ENCODE measurements at regions not wholly inside any gene's neighbourhood (a gene's known extent, or its start where the extent isn't known, plus 50 kb on each side); places are given as distances from the start of the nearest gene placed in this dataset.
A peak's percentile ranks its signal among the peaks of the same experiment; 100 is the strongest.

DNA sequence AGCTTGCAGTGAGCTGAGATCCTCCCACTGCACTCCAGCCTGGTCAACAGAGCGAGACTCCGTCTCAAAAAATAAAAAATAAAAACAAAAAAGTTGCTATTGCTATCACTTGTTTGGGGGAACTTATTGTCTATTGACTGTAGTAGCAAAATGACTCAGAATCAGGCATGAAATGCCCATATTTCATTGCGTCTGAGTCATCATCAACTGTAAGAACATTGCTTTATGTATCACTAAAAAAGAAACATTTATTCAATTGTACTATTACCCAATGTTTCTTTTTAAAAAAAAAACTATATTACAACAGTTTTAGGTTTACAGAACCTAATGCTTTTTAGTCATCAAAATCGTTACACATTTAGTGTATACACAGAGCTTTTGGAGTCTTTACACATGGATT lies 91.0 kb upstream of the FMN2 start:
- DNase-seq = peak; percentile 76

DNA sequence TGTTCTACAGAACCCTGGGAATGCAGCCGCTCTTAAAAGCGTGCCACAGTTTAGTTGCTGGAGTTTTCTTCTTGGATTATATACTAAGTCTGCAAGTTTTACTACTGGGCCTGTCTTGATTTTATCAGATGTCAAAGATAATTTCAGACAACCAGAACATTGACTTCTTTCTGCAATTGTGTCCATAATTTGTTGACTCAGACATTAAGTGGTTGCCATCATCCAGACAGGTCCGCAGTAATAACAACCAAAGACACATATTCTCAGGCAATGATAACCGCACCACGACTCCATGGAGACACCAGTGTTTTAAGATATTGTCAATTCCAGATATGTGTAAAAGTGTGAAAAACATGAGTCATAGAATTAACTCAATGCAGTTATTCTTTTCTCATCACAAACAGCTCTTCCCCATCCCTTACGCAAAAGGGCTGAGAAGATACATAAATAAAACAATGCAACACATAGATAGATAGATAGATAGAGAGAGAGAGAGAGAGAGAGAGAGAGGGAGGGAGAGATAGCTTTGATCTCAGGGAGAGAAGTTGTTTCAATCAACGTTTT lies 90.4 kb upstream of the FMN2 start:
- DNase-seq = no peak

DNA sequence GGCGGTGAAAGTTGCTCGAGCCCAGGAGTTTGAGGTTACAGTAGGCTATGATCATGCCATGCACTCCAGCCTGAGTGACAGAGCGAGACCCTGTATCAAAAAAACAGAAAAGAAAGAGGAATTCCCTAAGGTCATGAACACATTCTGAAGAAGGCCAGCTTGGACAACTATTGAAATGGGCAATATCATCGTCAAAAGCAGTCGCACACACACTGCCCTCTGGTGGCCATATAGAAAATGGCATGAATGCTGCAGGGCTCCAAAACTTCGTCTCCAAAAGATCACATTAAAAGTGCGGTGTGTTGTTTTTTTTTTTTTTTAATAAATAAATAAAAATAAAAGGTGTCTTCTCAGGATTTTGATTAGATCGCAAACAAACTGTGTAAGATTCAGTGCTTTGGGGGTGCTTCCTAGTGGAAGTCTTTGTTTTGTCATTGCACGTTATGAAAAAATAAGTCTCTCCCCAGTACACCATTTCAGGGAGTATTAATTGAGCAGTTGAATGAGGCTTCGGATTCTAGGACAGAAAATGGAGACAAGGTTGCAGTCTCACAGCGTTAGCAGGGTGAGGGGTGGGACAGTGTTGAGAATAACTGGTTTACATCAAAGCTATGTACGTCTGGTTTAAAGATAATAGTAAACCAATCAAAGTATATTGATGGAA lies 87.5 kb upstream of the FMN2 start:
- peak; percentile 18 for DNase-seq

DNA sequence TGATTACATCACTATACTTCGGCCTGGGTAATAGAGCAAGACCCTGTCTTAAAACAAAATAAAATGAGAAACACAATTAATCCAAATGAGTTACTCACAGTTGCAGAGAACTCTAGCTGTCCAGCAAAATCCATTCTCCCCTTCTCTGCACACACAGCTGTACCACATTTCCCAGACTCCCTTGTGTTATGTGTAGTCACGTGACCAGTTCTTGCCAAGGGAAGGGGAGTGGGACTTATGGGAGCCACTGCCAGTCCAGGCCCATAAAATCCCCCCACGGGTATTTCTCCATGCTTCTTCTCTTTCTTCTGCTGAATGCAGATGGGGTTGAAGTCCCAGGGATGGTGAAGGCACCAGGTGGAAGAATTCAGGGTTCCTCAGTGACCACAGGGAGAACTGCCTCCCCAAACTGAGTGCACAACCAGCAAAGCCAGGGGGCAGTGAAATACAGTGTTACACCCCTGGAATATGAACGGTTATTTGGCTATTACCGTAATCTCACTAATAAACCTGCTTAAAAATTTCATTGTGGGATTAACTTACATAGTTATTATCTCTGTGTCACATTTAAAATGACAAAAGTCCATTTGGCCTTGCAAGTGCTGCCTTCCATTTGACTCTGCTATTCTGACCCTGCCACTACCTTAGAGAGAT lies 85.6 kb upstream of the FMN2 start:
- DNase-seq = no peak

DNA sequence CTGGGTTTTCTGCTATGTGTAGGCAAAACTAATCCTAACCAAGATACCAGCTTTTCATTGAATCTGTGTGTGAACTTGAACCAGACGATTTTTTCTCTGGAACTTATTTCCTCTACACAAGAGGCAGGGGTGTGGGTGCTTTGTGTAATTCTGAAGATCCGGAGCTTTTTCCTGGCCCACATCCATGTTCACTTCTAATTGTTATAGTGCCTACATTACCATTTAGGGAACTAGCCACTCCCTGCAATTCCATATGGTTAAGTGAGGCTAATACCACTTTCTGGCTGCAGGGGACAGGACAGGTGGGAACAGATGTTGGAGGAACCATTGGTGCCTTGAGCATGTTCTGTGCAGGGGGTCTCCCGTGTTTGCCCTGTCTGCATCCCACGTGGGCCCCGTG lies 83.4 kb upstream of the FMN2 start:
- DNase-seq = no peak

DNA sequence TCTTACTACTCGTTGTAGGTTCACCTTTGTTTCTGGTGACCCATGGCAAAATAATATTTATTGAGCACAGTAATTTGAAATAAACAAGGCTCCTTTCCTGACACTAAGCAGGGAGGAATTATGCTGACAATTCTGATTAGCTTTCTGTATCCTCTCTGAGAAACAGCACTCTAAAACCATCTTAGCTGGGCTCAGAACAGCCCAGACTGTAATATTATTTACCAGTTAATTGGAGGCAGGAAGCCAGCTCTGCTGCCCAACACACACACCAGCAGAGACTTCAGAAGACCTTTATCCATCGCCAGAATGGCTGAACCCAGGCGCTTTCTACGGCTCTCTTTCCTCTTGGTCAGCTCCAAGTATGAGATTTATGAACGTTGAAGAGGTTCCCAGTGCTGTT lies 77.6 kb upstream of the FMN2 start:
- DNase-seq = no peak

DNA sequence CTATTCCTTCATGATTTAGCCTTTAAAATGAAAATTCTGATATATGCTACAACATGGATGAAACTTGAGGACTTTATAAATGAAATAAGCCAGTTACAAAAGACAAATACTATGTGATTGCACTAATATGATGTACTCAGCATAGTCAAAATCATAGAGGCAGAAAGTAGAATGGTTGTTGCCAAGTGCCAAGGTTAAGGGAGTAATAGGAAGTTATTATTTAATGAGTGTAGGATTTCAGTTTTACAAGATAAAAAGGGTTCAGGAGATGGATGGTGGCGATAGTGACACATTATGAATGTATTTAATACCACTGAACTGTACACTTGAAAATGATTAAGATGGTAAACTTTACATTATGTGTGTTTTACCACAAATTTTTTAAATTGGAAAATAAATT lies 73.1 kb upstream of the FMN2 start:
- no peak for DNase-seq

DNA sequence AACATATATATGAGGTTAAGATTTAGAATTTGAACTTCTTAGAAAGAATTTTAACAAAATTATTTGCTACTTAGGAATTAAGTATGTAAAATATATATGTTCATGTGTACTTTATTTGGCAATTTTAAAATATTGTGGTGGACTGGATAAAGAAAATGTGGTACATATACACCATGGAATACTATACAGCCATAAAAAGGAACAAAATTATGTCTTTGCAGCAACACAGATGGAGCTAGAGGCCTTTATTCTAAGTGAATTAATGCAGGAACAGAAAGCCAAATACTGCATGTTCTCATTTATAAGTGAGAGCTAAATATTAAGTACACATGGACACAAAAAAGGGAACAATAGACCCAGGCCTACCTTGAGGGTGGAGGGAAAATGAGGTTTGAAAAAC lies 72.2 kb upstream of the FMN2 start:
- no peak for DNase-seq

DNA sequence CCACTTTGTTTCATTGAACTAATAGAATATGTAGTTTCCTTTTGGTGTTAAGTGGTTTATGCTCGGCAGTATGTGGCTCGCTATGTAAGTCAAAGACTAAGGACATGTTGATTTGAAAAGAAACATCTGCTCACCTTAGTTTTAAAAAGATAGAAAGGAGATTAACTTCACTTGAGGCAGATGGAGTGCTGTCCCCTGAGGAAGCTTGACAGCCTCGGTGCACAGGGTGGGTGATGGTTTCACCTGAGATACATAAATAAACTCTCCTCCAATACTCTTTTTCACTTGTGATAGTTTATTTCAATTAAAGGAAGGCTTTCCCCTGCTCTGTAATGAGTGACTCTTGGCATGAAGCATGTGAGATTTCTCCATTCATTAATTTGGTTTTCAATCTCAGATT lies 70.8 kb upstream of the FMN2 start:
- DNase-seq = no peak

DNA sequence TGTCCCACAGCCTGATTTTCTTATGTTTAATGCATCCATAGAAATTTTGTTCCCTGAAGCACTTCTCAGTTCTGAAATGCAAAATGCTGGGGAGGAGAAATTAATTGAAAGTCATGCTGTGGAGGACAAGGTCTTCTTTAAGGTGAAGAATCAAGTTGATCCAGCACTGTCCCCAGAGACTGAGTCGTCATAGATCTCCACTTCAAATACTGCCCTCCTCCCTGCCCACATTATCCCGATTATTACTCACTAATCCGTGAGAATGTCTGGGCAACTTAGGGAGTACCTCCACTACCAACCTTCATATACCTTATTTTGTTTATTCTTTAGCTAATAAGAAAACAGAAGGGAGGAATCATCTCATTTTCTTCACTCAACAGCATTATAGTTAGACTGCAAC lies 70.0 kb upstream of the FMN2 start:
- no peak for DNase-seq

DNA sequence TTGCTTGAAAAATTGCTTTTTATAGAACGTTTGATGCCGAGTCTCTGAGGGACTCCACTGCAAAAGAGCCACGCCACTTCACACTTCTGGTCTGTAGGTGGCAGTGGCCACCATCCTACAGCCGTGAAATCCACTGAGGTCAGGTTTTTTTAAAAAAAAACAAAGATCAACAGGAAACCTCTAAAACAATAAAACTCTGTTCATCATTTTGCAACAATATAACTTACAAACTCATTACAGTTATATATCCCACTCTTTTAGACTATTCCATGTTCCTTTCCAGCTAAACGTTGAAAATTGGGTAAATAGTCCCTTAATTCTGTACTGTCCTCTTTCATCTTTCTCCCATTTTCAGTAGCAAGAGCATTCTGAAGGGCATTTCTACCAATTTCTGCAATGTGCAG lies 64.6 kb upstream of the FMN2 start:
- peak; percentile 62 for DNase-seq

DNA sequence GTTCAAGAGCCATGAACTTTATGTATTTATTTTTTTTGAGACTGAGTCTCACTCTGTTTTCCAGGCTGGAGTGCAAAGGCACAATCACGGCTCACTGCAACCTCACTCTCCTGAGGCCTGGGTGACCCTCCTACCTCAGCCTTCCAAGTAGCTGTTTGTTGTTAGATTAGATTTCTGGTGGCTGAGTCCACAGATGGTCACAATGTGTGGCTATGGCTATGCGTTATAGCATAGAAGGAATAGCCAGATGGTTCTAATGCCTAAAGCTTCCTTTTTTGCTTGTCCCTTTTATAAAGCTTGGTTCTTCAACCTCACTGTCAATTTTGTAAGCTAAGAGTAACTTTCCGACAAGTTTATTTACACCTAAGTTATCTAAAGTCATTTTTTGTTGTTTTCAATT lies 62.3 kb upstream of the FMN2 start:
- DNase-seq = peak; percentile 23

DNA sequence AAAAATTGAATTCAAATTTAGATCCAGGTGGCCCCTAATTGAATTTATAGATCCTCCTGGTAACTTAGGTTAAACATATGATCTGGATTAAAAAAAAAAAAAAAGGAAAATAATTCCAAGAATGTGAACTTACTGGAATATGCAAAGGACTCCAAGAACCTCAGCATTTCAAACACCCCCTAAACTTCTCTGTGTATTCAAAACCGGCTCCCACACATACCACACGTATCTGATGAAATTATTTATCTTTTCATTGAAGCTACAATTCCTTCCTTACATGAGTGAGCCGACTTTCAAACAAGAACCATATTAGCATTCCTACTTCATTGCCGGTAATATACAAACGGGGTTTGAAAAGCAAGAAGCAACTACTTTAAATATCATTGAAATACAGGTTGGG lies 61.4 kb upstream of the FMN2 start:
- peak; percentile 61 for DNase-seq

DNA sequence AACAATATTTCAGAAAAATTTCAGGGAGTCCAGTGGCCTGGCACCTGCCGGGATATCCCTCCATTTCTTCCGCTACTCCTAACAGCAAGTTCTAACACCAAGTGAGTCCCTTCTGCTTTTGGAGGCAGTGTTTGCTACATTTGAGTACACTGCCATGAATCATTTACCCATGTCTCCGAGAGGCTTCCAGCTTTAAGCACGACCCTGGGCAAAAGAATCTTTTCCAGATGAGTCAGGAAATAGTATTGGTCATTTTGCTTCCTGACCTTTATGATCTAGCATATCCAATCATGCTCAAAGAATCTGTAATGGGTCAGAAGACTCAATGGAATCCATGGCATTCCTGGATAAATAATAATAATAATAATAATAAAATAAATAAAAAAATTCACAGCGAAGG lies 60.7 kb upstream of the FMN2 start:
- DNase-seq = peak; percentile 98

DNA sequence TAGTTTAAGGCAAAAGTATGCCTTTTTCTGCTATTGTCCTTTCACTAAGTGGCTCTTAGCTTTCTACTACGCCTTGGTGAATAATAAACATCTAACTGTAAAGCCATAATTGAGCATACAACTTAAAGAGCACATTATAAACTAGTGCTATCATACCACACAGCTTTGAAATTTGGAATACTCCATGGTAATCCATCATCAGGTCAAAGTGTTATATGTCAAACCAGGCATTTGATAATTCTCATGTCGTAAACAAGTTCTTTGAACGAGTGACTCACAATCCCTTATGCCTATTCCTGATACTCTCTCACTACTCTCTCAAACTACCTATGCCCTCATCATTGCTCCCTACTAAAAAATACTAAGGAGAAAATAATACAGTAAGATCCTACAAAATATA lies 60.3 kb upstream of the FMN2 start:
- DNase-seq = no peak

DNA sequence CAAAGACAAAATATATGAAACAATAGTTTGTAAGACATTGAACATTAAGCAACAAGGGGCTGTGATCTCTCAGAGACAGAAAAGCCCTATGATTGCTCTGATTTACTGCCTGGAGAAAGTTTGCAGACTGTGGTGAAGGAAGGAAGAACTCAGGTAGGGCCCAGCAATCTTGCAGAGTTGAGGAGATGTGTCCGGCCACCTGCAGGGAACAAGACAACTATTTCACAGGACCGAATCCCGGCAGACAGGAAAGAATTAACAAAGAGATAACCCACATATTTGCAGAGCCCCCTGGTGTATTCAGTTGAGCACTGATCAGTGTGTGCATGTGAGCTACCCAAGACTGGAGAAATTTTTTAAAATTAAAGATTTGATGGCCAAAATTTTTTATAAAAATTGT lies 58.3 kb upstream of the FMN2 start:
- DNase-seq = no peak

DNA sequence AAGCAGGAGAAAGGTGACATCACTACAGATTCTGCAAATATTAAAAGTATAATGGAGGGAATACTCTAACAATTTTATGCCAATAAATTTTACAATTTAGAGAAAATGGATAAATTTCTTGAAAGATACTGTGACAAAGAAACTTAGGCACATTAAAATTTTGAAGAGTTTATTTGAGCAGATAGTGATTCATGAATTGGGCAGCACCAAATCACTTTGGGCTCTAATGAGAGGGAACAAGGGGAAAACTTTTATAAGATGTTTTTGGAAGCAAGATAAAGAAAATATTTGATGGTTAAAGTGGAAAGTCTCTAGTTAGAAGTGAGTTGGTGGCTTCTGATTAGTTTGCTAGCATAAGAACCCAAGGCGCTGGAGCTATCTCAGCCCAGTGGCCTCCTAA lies 55.2 kb upstream of the FMN2 start:
- no peak for DNase-seq
